Psoas muscle (tissue), 7 donors: ENCODE measurements at regions not wholly inside any gene's neighbourhood (a gene's known extent, or its start where the extent isn't known, plus 50 kb on each side); places are given as distances from the start of the nearest gene placed in this dataset.
A peak's percentile ranks its signal among the peaks of the same experiment; 100 is the strongest.

Experiments used
- ATAC-seq, 4 donors: fragments of 200-7000 bp; cut with Tn5 transposase; one replicate each; pipeline ENCODE4 v1.9.1; 2020; ENCODE audit warnings: moderate library complexity in 3 of 4, mild to moderate bottlenecking in 2 of 4
- DNase-seq, 2 donors: peaks; one replicate each; pipeline ENCODE4 v3.0.0-alpha.2; 2020
- H3K27ac ChIP-seq: fragments of 200-600 bp; one replicate; pipeline ENCODE4 v1.8.0; 2022
- H3K27me3 ChIP-seq, 3 donors: fragments of 200-600 bp in 1 of 3; one replicate each; pipeline versions ENCODE4 v1.6.1 to v1.8.0; 2013 to 2022; ENCODE audit warnings: low read length in 2 of 3, mild to moderate bottlenecking in 2 of 3, moderate library complexity in 1 of 3; ENCODE audit not compliant: insufficient read depth in 3 of 3
- H3K36me3 ChIP-seq, 2 donors: fragments of 200-600 bp in 1 of 2; one replicate each; pipeline versions ENCODE4 v1.6.1 to v1.8.0; 2013 to 2022; ENCODE audit warnings: low read depth in 1 of 2, mild to moderate bottlenecking in 1 of 2, moderate library complexity in 1 of 2; ENCODE audit not compliant: insufficient read depth in 1 of 2
- H3K4me1 ChIP-seq: fragments of 200-600 bp; one replicate; pipeline ENCODE4 v1.8.0; 2022
- H3K4me3 ChIP-seq: fragments of 200-600 bp; one replicate; pipeline ENCODE4 v1.8.0; 2022; ENCODE audit warnings: mild to moderate bottlenecking
- H3K9me3 ChIP-seq: fragments of 200-600 bp; one replicate; pipeline ENCODE4 v1.8.0; 2022
- CTCF ChIP-seq: fragments of 200-600 bp; IDR thresholded peaks from one replicate; pipeline ENCODE4 v1.8.0; 2022; ENCODE audit warnings: antibody characterized with exemption
- WGBS, 3 donors: extraction: QIAGEN DNeasy Blood & Tissue Kit; methylation state at CpG; one replicate each; pipeline versions ENCODE4 v1.1.6 to v1.1.7; 2013; 5-methylcytosine and 5-hydroxymethylcytosine counted together
- intact Hi-C, 2 donors: fragments of 100-400 bp; cut with DNase I; formaldehyde crosslinking; loops; one replicate each; pipeline versions ENCODE4 v1.11.0 to v1.14.2; 2022
- donor health status: healthy with polysubstance abuse.
- donor health status: DM: no; HTN: no; CAD: no; lungs with moderate emphysema.
- donor health status: Bipolar disorder and iron deficiency.
- donor health status: healthy.
- donor health status: DM: yes; HTN: yes; CAD: no.
- donor health status: DM: no; HTN: no; CAD: no.
- donor health status: DM: yes; HTN: yes; CAD: no.

- no peaks in the 10 kb centered on the region for H3K9me3 ChIP-seq
- TF ChIP-seq CTCF, result no peak
- DNase-seq, result no peak
- H3K4me1 ChIP-seq, result no peaks in the 10 kb centered on the region
- H3K36me3 ChIP-seq, result no peaks in the 10 kb centered on the region
- 80 to 82% (median 81%) methylated on average over 9 of the region's 9 CpGs for WGBS, 3 donors
- no peak overlapping the region for H3K27ac ChIP-seq
- H3K4me3 ChIP-seq, result no peak overlapping the region
- no peak for ATAC-seq
- no peaks in the 10 kb centered on the region for H3K27me3 ChIP-seq
- intact Hi-C loops, result no loop called here
Measured at GRCh38 chr5:45793638-45794532, 97.7 kb upstream of the HCN1 start.

- 56 to 65% (median 61%) methylated on average over 3 of the region's 3 CpGs for WGBS, 3 donors
- H3K27me3 ChIP-seq, result no peaks in the 10 kb centered on the region
- intact Hi-C loops, result no loop called here
- H3K4me3 ChIP-seq, result no peak overlapping the region
- H3K9me3 ChIP-seq, result no peaks in the 10 kb centered on the region
- H3K4me1 ChIP-seq, result no peaks in the 10 kb centered on the region
- no peaks in the 10 kb centered on the region for H3K36me3 ChIP-seq
- DNase-seq (no peak), ATAC-seq (no peak)
- TF ChIP-seq CTCF, result no peak
- no peak overlapping the region for H3K27ac ChIP-seq
Measured at GRCh38 chr5:45779874-45780671, 83.9 kb upstream of the HCN1 start.

DNA sequence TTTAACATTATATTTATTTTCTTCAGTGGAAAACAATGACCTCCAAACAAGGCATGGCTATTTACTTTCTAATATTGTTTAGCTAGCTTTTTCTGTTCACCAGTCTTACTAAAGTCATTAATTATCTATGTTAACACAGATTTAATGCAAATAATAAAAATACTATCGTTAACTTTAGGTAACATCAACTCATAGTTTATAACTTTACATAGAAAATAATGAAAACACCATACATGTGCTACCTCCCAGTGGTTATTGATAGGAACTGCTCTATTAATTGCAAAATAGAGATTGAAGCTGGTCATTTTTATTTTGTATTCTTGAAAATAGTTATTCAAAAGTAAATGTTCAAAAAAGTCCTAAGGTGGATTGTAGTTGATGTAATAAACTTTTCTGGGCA, 78.3 kb upstream of the HCN1 start:
- no peak for ATAC-seq
- Histone ChIP-seq H3K4me3 (no peak overlapping the region), H3K36me3 (no peaks in the 10 kb centered on the region), H3K27me3 (no peaks in the 10 kb centered on the region), H3K27ac (no peak overlapping the region), H3K9me3 (no peaks in the 10 kb centered on the region), H3K4me1 (no peaks in the 10 kb centered on the region)
- intact Hi-C loops, result no loop called here
- DNase-seq, result no peak
- WGBS, 3 donors, result 42 to 49% (median 43%) methylated on average over 1 of the region's 1 CpG
- TF ChIP-seq CTCF, result peak; percentile 32

DNA sequence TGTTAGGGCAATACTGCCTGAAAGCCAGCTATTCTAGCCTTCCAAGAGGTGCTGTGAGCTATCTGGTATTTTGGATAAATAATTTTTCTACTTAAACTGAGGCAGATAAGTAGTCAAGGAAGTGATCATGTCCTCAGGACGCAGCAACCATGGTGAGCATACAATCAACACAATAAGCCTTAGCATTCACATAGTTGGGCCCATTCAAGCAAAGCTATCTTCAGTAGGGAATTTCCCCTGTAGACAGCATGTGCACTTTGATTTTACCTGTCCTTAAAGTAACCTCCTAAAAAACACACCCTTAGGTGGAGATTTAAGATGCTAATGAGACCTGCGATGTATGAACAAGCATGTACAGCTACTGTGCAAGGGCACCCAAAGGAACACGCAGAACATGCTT, 76.2 kb upstream of the HCN1 start:
- H3K36me3 ChIP-seq, result no peaks in the 10 kb centered on the region
- H3K4me1 ChIP-seq, result no peaks in the 10 kb centered on the region
- no peak for TF ChIP-seq CTCF
- intact Hi-C loops, result no loop called here
- DNase-seq (no peak), ATAC-seq (no peak)
- H3K27ac ChIP-seq, result no peak overlapping the region
- H3K9me3 ChIP-seq, result no peaks in the 10 kb centered on the region
- no peaks in the 10 kb centered on the region for H3K27me3 ChIP-seq
- WGBS, 3 donors, result 76 to 87% (median 77%) methylated on average over 3 of the region's 3 CpGs
- no peak overlapping the region for H3K4me3 ChIP-seq
